ENCODE measurements at regions not wholly inside any gene's neighbourhood (a gene's known extent, or its start where the extent isn't known, plus 50 kb on each side); places are given as distances from the start of the nearest gene placed in this dataset.

DNA sequence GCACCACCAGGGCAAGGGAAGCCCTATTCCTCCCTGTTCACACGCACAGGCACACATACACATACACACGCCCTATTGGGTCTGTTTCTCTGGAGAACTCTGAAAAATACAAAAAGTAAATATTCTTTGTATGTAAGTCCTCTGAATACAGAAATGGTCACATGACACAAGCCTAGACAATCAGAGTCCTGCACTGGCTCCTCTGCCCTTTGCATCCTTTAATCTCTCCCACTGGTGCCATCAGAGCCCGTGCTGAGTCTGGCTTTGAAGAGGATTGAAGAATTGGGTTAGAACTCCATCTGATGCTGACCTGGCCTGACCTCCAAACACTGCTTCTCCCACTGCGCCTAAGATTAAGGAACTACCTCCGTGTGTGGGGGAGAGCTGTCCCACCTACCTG lies 273.2 kb upstream of the TBX3 start:
- no peak for DNase-seq (ENCODE audit: low read depth, low spot score)
- TF ChIP-seq, protein P1, sequence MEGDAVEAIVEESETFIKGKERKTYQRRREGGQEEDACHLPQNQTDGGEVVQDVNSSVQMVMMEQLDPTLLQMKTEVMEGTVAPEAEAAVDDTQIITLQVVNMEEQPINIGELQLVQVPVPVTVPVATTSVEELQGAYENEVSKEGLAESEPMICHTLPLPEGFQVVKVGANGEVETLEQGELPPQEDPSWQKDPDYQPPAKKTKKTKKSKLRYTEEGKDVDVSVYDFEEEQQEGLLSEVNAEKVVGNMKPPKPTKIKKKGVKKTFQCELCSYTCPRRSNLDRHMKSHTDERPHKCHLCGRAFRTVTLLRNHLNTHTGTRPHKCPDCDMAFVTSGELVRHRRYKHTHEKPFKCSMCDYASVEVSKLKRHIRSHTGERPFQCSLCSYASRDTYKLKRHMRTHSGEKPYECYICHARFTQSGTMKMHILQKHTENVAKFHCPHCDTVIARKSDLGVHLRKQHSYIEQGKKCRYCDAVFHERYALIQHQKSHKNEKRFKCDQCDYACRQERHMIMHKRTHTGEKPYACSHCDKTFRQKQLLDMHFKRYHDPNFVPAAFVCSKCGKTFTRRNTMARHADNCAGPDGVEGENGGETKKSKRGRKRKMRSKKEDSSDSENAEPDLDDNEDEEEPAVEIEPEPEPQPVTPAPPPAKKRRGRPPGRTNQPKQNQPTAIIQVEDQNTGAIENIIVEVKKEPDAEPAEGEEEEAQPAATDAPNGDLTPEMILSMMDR (IDR thresholded peaks at IDR 0.05; ENCODE audit: low read depth, low read length): no peak
- H3K4me3 ChIP-seq (ENCODE audit: low read depth, low read length): no peak overlapping the region
- in situ Hi-C loops (cut with HindIII; ENCODE audit: low sequenced_read_pairs): no loop called here

DNA sequence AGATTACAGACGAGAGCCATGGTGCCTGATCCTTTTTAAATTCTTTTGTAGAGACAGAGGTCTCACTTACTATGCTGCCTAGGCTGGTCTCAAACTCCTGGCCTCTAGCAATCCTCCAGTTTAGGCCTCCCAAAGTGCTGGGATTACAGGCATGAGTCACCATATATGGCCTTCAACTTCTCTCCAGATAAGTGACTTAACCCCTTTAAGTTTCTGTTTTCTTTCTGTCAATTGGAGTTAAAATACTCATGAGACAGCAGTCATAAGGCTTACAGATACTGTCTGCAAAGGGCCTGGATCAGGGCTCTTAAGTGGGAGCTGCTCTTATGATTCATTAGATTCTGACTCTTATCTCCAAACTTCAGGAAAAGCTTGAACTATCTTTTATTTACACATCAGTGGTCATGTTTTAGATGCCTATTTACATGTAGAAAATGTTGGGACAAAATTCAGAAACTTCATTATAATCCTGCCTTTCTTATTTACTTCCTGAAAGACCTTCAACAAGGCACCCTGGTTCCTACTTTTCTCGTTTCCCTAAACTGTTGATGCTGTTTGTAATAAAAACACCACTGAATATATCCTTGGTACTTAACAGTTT lies 271.5 kb upstream of the TBX3 start:
- H3K4me3 ChIP-seq (ENCODE audit: low read depth, low read length): no peak overlapping the region
- in situ Hi-C loops (cut with HindIII; ENCODE audit: low sequenced_read_pairs): no loop called here
- TF ChIP-seq, protein P1 (IDR thresholded peaks at IDR 0.05; ENCODE audit: low read depth, low read length): no peak
- no peak for DNase-seq (ENCODE audit: low read depth, low spot score)

DNA sequence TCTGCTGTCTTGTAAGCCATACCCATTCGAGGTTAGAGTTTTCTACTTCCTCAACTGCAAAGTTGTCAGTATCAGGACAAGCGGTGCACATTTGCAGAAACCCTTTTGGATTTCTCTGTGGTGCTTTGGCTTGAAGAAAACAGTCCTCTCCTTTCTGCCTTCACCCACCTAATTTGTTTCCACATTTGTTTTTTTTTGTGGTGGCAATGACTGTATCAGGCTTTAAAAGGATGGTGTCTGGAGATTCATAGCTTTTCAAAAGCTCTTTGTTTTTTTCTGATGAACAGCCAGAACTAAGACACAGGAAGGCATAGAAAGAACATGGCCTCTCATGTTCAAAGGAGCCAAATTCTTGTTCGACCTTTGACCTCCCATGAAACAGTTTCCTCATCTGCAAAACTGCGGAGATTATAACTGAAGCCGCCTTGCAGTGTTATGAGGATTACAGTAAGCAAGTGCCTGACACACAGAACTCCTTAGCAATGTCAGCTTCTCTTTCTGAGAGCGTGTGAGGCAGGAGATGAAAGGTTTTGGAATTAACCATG lies 270.6 kb upstream of the TBX3 start:
- no peak for DNase-seq (ENCODE audit: low read depth, low spot score)
- in situ Hi-C loops (cut with HindIII; ENCODE audit: low sequenced_read_pairs): no loop called here
- TF ChIP-seq, protein P1 (IDR thresholded peaks at IDR 0.05; ENCODE audit: low read depth, low read length): no peak
- no peak overlapping the region for H3K4me3 ChIP-seq (ENCODE audit: low read depth, low read length)

DNA sequence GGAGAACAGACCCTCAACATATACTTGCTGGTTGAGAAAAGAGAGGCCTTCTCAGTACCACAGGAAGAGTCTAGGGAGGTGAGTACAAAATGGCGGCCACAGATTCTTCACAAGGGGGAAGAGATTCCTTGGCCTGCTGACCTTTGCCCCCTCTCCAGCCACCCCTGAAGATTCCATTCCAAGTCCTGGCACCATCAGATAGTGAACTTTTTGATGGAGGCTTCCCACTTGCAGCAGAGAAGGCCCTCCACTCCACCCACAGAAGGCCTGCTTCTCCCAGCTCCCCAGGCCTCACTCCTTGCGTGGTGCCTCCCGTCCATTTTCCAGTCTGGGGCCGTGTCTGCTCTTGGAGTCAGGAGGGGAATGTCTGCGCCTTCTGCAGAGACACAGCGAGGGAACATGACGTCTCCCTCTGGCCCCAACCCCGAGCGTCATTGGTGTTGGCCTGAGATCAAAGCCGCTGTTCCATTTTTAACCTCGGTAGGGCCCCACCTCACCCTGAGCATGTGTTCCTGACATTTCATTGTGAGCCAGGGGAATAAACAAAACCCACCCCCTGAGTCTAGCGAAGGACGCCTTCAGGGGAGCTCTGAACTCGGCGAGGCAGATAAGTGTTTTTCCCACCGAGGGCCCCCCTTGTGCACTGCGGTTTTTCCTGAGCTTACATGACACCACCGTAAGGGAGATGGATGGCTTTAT lies 268.7 kb upstream of the TBX3 start:
- DNase-seq (ENCODE audit: low read depth, low spot score): peak; percentile 88
- TF ChIP-seq, protein P1 (IDR thresholded peaks at IDR 0.05; ENCODE audit: low read depth, low read length): no peak
- no peak overlapping the region for H3K4me3 ChIP-seq (ENCODE audit: low read depth, low read length)
- in situ Hi-C loops (cut with HindIII; ENCODE audit: low sequenced_read_pairs): no loop called here

DNA sequence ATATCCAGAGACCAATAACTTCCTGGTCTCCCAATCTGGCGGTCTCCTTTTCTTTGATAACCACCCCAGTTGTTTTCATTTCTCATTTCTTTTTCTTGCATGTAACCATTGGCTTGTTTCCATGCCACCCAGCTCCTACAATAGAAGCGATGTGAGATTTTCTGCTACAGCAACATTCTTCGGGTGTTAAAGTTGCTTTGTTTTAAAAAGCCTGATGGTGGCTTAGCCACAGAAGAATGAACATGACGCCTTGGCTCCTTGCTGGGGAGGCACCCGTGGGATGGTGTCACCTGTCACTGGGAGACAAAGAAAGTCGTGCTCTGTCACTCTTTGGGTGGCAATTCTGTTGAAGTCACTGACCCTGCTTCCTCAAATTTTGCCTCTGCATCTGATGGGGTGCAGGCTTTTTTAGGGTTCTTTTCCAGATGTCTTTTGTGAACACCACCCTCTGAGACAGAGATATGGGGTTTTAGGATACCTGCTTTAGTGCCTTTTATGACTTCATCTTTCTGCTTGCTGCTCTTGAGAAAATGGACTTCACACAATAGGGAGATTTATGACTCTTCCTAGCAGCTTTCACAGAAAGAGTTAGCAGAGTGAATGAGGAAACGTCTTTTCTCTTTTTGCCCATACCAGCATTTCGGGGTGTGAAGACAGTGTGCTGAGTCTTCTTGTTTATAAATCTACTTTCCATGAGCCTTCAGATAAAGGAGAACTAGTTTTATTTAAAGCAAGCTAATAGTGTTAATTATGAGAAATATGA lies 265.3 kb upstream of the TBX3 start:
- H3K4me3 ChIP-seq (ENCODE audit: low read depth, low read length): no peak overlapping the region
- no peak for DNase-seq (ENCODE audit: low read depth, low spot score)
- TF ChIP-seq, protein P1 (IDR thresholded peaks at IDR 0.05; ENCODE audit: low read depth, low read length): no peak
- in situ Hi-C loops (cut with HindIII; ENCODE audit: low sequenced_read_pairs): no loop called here

DNA sequence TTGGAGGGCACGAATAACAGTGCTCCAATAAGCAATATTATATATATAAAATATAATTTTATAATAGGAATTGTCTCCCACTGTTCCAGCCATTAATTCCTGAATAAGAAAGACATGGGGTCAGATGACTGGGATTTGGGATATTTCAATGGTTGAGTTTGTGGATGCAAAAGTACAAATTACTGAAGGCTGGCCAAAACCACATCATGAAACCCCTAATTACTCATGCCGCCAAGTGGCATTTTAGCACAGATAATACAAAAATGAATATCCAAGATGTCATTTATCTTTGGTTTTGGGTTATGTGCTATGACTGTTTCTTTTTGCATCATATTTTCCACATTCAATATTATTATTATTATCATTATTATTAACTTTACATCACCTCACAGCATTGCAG lies 261.4 kb upstream of the TBX3 start:
- no peak overlapping the region for H3K4me3 ChIP-seq (ENCODE audit: low read depth, low read length)
- DNase-seq (ENCODE audit: low read depth, low spot score): no peak
- in situ Hi-C loops (cut with HindIII; ENCODE audit: low sequenced_read_pairs): no loop called here
- TF ChIP-seq, protein P1 (IDR thresholded peaks at IDR 0.05; ENCODE audit: low read depth, low read length): no peak

Data from astrocyte of the spinal cord (primary cell).